Loucy (cell line): ENCODE measurements at regions not wholly inside any gene's neighbourhood (a gene's known extent, or its start where the extent isn't known, plus 50 kb on each side); places are given as distances from the start of the nearest gene placed in this dataset.

Experiments
- H2AFZ ChIP-seq: fragments of 200-600 bp; sonication (generic); 2 replicates; pipeline ENCODE4 v1.6.0; 2016; ENCODE audit warnings: antibody characterized with exemption, mild to moderate bottlenecking, low read length, moderate library complexity
- H3F3A ChIP-seq: fragments of 200-600 bp; 2 replicates; pipeline ENCODE4 v1.6.0; 2016; ENCODE audit warnings: antibody characterized with exemption, low read depth, mild to moderate bottlenecking
- H3K27me3 ChIP-seq: fragments of 200-600 bp; sonication (generic); 2 replicates; pipeline ENCODE4 v1.6.1; 2014; ENCODE audit warnings: low read length, mild to moderate bottlenecking; ENCODE audit not compliant: insufficient read depth, poor library complexity, severe bottlenecking
- H3K36me3 ChIP-seq: fragments of 200-600 bp; sonication (generic); 2 replicates; pipeline ENCODE4 v1.6.1; 2016; ENCODE audit warnings: low read length; ENCODE audit not compliant: insufficient read depth
- H3K4me1 ChIP-seq: fragments of 200-600 bp; sonication (generic); 2 replicates; pipeline ENCODE4 v1.5.1; 2014; ENCODE audit warnings: low read length, mild to moderate bottlenecking; ENCODE audit not compliant: insufficient read depth, poor library complexity, severe bottlenecking
- H3K4me2 ChIP-seq: fragments of 200-600 bp; sonication (generic); 2 replicates; pipeline ENCODE4 v1.6.0; 2014; ENCODE audit warnings: antibody characterized with exemption, low read length, low read depth, mild to moderate bottlenecking; ENCODE audit not compliant: poor library complexity, severe bottlenecking
- H3K4me3 ChIP-seq: fragments of 200-600 bp; sonication (generic); 2 replicates; pipeline ENCODE4 v1.5.1; 2014; ENCODE audit warnings: low read length, mild to moderate bottlenecking, mixed read lengths; ENCODE audit not compliant: poor library complexity, severe bottlenecking
- H3K79me2 ChIP-seq: fragments of 200-600 bp; sonication (generic); 2 replicates; pipeline ENCODE4 v1.6.1; 2014; ENCODE audit warnings: low read length; ENCODE audit not compliant: insufficient read depth
- H3K9ac ChIP-seq: fragments of 200-600 bp; sonication (generic); 2 replicates; pipeline ENCODE4 v1.6.0; 2014; ENCODE audit warnings: mild to moderate bottlenecking, low read depth, low read length, moderate library complexity; ENCODE audit not compliant: poor library complexity, severe bottlenecking
- H3K9me2 ChIP-seq: fragments of 200-600 bp; sonication (generic); replicated peaks from 2 replicates; pipeline ENCODE4 v1.6.1; 2016; ENCODE audit warnings: low read depth, low read length, mixed read lengths
- H3K9me3 ChIP-seq: fragments of 200-600 bp; sonication (generic); 2 replicates; pipeline ENCODE4 v1.6.1; 2014; ENCODE audit warnings: mild to moderate bottlenecking, antibody characterized with exemption, low read length, low read depth; ENCODE audit not compliant: insufficient read depth
- H4K20me1 ChIP-seq: fragments of 200-600 bp; sonication (generic); 2 replicates; pipeline ENCODE4 v1.6.0; 2014; ENCODE audit warnings: antibody characterized with exemption, low read length, mild to moderate bottlenecking; ENCODE audit not compliant: insufficient read depth, poor library complexity, severe bottlenecking
- CTCF ChIP-seq: fragments of 200-600 bp; sonication (generic); conservative IDR thresholded peaks from 2 replicates; pipeline ENCODE4 v1.5.1; 2014; ENCODE audit warnings: mild to moderate bottlenecking, antibody characterized with exemption, low read length
- EZH2phosphoT487 ChIP-seq: fragments of 200-600 bp; IDR thresholded peaks from 2 replicates; pipeline ENCODE4 v1.6.1; 2018; ENCODE audit warnings: antibody characterized with exemption, mild to moderate bottlenecking, moderate library complexity, borderline replicate concordance

GRCh38 chr3:110851736-110852135 lies 219.9 kb upstream of the NECTIN3 start:
- Histone ChIP-seq H3K4me2 (no peak overlapping the region), H3K36me3 (no peaks in the 10 kb centered on the region), H3K9me3 (no peaks in the 10 kb centered on the region), H2AFZ (no peak overlapping the region), H3K9ac (no peak overlapping the region), H3K4me1 (peaks cover 4% of the 10 kb centered on the region), H3K9me2 (no peaks in the 10 kb centered on the region), H3F3A (no peaks in the 10 kb centered on the region), H3K79me2 (no peaks in the 10 kb centered on the region), H3K4me3 (no peak overlapping the region), H3K27me3 (no peaks in the 10 kb centered on the region), H4K20me1 (no peaks in the 10 kb centered on the region)
- TF ChIP-seq CTCF = no peak
- no peak for TF ChIP-seq EZH2phosphoT487

GRCh38 chr3:110855207-110855606 lies 216.4 kb upstream of the NECTIN3 start:
- H3K4me3 ChIP-seq = no peak overlapping the region
- TF ChIP-seq EZH2phosphoT487 = no peak
- no peaks in the 10 kb centered on the region for H3K27me3 ChIP-seq
- no peaks in the 10 kb centered on the region for H3K79me2 ChIP-seq
- no peaks in the 10 kb centered on the region for H3K9me3 ChIP-seq
- H3K4me1 ChIP-seq = no peaks in the 10 kb centered on the region
- H3K9me2 ChIP-seq = no peaks in the 10 kb centered on the region
- H4K20me1 ChIP-seq = no peaks in the 10 kb centered on the region
- H3K36me3 ChIP-seq = no peaks in the 10 kb centered on the region
- no peak overlapping the region for H3K9ac ChIP-seq
- no peaks in the 10 kb centered on the region for H3F3A ChIP-seq
- H3K4me2 ChIP-seq = no peak overlapping the region
- no peak overlapping the region for H2AFZ ChIP-seq

GRCh38 chr3:110856916-110857315 lies 214.7 kb upstream of the NECTIN3 start:
- no peaks in the 10 kb centered on the region for H3K4me1 ChIP-seq
- TF ChIP-seq EZH2phosphoT487 (no peak), CTCF (no peak)
- H4K20me1 ChIP-seq = no peaks in the 10 kb centered on the region
- H3F3A ChIP-seq = no peaks in the 10 kb centered on the region
- H2AFZ ChIP-seq = no peak overlapping the region
- no peaks in the 10 kb centered on the region for H3K36me3 ChIP-seq
- no peak overlapping the region for H3K4me3 ChIP-seq
- H3K4me2 ChIP-seq = no peak overlapping the region
- H3K9ac ChIP-seq = no peak overlapping the region
- H3K9me3 ChIP-seq = no peaks in the 10 kb centered on the region
- no peaks in the 10 kb centered on the region for H3K79me2 ChIP-seq
- H3K9me2 ChIP-seq = no peaks in the 10 kb centered on the region
- no peaks in the 10 kb centered on the region for H3K27me3 ChIP-seq

GRCh38 chr3:110858549-110858948 lies 213.1 kb upstream of the NECTIN3 start:
- no peak for TF ChIP-seq EZH2phosphoT487
- TF ChIP-seq CTCF = no peak
- Histone ChIP-seq H2AFZ (no peak overlapping the region), H3K36me3 (no peaks in the 10 kb centered on the region), H3K9me3 (no peaks in the 10 kb centered on the region), H3F3A (no peaks in the 10 kb centered on the region), H3K4me1 (no peaks in the 10 kb centered on the region), H3K79me2 (no peaks in the 10 kb centered on the region), H3K9me2 (no peaks in the 10 kb centered on the region), H3K4me3 (no peak overlapping the region), H4K20me1 (no peaks in the 10 kb centered on the region), H3K4me2 (no peak overlapping the region), H3K27me3 (no peaks in the 10 kb centered on the region), H3K9ac (no peak overlapping the region)
